Renal pelvis (tissue), 1 donor: ENCODE measurements at regions not wholly inside any gene's neighbourhood (a gene's known extent, or its start where the extent isn't known, plus 50 kb on each side); places are given as distances from the start of the nearest gene placed in this dataset.
"Not testable (repeated sequence)": the region's sequence is repeated elsewhere in the genome, so short reads cannot be mapped to it uniquely, and the experiment has no call there.

Experiments
- DNase-seq: peaks from one replicate; pipeline ENCODE4 v3.0.0-alpha.2; 2013

GRCh38 chr2:120625865-120626560, 109.7 kb upstream of the GLI2 start:
- DNase-seq = peak; percentile 17

- no peak for DNase-seq
Observed at GRCh38 chr2:120626566-120626965, 109.1 kb upstream of the GLI2 start.

GRCh38 chr2:120628248-120628647, 107.4 kb upstream of the GLI2 start:
- no peak for DNase-seq

DNA sequence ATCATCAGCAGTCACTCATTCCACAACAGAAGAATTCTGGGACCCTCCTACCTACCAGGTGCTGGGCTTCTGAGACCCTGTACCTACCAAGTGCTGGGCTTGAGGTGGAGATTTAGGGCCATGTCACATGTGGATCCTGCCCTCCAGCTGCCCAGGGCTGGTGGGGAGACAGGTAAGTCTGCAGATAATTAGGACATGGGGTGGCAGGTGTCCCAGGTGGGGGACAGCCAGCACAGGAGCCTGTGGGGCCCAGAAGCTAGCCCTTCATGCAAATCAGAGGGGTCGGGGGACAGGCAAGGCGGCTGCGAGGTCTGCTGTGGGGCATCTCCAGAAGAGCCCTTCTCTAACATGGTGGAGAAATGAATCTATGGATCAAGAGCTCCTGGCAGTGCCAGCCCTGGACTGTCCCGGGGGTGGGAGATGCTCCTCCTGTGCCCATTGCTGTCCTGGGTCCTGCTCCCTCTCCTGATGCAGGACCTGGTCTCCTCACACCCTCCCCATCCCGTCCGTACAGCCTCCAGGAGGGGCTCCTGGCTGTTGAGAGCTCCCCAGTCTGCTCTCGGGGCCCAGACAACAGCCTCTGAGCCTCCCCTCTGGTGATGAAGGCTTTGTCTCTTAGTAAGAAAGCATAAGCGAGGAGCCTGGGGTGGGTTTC, 106.3 kb upstream of the GLI2 start:
- no peak for DNase-seq

GRCh38 chr2:120630031-120630701, 105.5 kb upstream of the GLI2 start:
- no peak for DNase-seq

DNA sequence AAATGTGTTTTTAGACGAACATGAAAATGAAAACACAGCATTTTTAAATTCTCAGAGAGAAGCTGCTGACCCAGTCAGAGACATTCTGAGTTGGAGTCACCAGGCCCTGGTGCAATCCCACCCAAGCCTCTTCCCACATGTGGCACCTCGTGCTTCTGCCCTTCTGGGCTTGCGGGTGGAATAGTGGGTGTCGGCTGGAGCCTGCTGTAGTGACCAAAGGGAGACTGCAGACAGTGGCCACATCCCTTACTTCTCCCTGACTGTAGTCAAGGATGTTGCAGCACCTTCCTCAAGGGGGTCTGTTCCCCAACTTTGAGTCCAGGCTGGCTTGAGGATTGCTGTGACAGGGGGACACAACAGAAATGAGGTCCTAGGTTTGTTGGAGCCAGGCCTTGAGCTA, 104.4 kb upstream of the GLI2 start:
- DNase-seq = no peak

- DNase-seq = no peak
Observed at GRCh38 chr2:120631724-120632123, 103.9 kb upstream of the GLI2 start.

DNA sequence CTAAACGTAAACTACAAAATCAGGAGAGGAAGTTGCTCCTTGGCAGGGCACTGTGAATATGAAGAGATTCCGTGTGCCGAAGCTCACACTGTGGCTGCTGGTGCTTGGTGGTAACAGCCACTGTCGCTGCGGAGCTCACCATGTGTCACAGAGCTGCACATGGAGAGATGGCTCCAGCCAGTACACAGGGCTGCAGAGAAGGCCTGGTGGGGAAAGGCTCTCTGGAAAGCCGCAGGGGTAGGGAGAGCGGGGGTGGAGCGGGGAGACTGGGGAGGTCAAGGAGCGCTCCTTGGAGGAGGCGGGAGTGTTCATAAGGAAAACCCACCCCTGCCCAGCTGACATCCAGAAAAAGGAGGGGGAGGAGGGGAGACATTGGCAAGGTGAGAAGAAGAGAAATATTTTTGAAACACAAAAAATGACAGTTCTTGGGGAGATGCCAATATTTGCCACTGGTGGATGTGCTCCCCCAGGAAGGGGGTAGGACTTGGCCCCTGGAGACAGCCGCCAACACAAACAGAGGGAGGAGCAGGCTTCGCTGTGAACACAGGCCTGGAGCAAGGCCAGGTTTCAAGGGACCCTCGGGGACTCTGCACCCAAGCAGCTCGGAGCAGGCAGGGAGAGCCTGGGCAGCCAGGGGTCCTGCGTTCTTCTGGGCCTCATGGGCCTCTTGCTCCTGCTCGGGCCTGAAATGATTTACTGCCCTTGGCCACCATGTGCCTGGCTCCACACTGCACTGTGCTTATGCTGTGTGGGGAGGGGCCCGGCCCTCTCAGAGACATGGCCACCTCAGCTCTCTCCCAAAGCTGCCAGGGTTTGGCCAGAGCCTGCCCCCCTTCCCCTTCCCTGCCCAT, 102.6 kb upstream of the GLI2 start:
- no peak for DNase-seq

DNA sequence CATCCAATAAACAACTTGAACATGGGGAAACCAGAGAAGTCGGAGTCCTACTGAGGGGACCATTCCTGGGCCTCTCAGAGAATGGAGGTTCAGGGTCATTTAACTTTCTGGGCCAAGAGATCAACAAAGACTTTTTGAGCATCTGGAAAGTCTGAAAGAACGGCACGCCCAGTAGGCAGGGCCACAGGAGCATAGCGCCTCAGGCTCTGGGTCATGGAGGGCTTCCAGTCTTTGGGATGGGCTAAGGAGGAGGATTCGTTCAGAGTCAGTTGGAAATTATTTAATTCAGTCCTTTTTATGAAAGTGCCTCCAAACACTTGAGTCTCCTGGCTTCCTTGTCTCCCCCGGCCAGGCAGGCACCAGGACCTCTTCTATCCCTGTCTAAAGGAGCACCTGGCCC, 101.1 kb upstream of the GLI2 start:
- no peak for DNase-seq

- DNase-seq = no peak
Observed at GRCh38 chr2:120635146-120635545, 100.5 kb upstream of the GLI2 start.

- no peak for DNase-seq
Observed at GRCh38 chr2:120637847-120638246, 97.8 kb upstream of the GLI2 start.

DNA sequence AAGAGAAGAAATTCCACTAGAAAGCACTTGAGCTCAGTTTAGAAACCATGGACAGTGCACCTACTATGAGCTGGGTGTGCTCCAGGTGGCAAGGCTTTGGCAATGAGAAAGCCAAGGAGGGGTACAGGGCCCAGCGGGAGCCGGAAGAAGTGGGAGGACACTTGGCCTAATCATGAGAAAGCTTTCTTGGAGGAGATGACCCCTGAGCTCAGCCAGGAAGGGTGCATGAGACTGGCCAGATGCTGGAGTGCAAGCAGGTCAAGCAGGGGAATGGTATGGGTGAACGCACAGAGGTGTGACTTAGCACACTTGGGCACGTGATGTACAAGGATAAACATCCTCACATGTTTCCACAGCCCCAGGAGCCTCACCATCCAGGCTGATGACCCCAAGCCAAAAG, 97.2 kb upstream of the GLI2 start:
- DNase-seq = no peak

DNA sequence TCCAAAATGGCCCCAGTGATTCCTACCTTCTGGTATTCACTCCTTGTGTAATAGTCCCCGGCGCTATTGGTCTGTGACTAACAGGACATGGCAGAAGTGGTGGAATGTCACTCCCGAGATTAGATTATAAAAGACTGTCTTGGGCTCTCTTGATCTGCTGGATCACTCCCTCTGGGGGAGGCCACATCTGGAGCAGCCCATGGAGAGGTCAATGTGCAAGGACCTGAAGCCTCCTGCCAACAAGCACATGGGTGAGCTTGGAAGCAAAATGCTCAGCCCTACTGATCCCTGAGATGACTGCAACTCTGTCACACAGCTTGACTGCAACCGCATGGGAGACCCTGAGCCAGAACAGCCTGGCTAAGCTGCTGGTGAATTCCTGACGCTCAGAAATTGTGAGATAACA, 94.3 kb upstream of the GLI2 start:
- no peak for DNase-seq

DNA sequence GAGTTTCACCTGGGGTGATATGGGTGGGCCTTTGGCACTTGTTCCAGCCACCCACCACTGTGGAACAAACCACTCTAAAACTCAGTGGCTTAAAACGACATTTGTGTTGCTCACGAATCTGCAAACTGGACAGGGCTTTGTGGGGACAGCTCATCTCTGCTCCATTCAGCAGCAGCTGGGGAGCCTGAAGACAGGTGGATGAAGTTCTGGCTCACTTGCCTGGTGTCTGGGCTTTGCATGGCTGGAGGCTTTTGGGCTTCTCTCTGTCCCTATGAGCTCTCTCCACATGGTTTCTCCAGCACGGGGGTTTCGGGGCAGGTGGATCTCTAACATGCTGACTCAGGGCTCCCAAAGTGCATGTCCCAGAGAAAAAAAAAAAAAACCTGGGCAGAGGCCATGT, 93.0 kb upstream of the GLI2 start:
- DNase-seq = no peak

GRCh38 chr2:120646994-120647393, 88.7 kb upstream of the GLI2 start:
- DNase-seq = no peak

DNA sequence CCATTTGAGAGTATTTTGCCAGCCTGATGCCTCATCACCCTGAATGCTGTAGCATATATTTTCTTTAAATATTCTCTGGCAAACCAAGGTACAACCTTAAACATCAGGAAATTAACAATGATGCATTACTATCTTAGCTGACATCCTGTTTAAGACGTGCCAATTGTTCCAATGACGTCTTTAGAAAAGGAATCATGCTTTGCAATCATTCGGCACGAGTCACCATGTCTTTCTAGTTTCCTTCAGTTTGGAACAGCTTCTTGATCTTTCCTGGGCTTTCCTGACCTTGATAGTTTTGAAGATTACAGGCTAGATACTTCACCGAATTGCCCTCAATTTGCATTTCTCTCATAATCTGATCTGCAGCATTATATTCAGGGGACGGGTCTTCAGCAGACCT, 88.2 kb upstream of the GLI2 start:
- DNase-seq = no peak

DNA sequence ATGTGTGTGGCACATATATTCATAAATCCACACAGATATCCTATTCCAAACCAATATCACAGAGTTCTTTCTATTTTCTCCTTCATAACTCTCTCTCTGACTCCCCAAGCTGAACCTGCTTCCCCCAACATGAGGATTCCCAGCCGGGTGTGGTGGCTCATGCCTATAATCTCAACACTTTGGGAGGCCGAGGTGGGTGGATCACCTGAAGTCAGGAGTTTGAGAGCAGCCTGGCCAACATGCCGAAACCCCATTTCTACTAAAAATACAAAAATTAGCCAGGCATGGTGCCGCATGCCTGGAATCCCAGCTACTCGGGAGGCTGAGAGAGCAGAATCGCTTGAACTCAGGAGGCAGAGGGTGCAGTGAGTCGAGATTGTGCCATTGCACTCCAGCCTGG, 86.3 kb upstream of the GLI2 start:
- DNase-seq = not testable (repeated sequence)

DNA sequence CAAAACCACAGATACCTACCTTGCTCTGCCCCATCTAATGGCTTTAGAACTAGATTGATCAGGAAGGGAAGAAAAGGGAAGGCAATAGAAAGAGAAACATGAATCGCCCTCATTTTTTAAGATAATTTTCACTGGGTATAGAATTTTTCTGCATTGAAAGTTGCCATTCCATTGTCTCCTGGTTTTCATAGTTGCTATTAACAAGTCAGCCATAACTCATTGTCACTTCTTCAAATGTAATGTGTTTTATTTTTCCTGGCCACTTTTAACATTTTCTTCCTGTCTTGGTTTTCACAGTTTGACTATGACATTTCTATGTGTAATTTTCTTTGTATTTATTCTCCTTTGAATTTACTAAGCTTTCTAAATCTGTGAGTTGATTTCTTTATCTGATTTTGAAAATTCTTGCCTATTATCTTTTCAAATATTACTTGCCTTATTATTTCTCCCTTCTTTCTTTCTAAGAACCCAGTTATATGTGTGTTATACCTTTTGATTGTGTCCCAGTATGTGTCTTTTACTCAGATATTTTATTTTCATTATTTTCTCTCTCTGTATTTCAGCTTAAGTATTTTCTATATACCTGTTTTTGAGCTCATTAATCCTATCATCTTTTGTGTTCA, 85.5 kb upstream of the GLI2 start:
- DNase-seq = no peak

DNA sequence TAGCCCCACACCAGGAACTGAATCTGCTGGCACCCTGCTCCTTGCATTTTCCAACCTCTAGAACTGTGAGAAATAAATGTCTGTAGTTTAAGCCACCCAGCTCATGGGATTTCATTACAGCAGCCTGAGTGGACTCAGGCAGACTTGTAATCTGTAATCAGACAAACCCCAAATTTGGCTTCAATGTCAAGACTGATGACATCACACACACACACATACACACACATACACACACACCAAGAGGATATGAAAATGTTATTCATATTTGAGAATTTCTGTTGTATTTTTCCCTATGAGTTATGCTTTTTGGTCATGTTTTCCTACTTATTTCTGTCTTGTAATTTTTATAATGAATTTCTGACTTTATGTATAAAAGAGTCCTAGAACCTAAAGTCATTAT, 83.8 kb upstream of the GLI2 start:
- no peak for DNase-seq

DNA sequence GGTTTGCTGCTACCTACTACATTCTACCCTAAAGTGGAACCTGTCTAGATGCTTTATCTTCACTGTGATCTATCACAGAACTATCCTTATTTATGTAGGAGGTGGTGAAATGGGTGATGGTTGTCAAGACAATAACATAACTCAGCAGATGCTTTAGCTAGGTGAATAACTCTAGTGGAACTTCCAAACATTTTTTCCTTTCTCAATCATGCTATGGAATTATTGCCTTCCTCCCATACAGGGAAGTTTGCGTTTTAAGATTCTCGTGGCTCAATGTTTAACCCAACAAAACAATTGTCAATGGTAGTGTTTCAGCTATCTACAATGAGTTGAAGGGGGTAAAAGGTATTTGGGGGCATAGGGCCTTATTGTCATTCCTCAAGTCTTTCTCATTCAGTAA, 82.6 kb upstream of the GLI2 start:
- DNase-seq = no peak

- no peak for DNase-seq
Observed at GRCh38 chr2:120653871-120654270, 81.8 kb upstream of the GLI2 start.
